ENCODE measurements at regions not wholly inside any gene's neighbourhood (a gene's known extent, or its start where the extent isn't known, plus 50 kb on each side); places are given as distances from the start of the nearest gene placed in this dataset.

GRCh38 chr14:48527832-48528231, 852.4 kb upstream of the MDGA2 start:
- no peak for ATAC-seq
- TF ChIP-seq GLIS3 (CRISPR knock-in tag; IDR thresholded peaks at IDR 0.05) (no peak), TCF4 (CRISPR knock-in tag; IDR thresholded peaks at IDR 0.05; ENCODE audit: borderline replicate concordance) (no peak), RARB (CRISPR knock-in tag; IDR thresholded peaks at IDR 0.05) (no peak), ZC3H10 (CRISPR knock-in tag; IDR thresholded peaks at IDR 0.05) (no peak), PPARA (CRISPR knock-in tag; IDR thresholded peaks at IDR 0.05; ENCODE audit: borderline replicate concordance) (no peak), SNAI2 (CRISPR knock-in tag; IDR thresholded peaks at IDR 0.05) (no peak)

- TF ChIP-seq ARNTL (CRISPR knock-in tag; IDR thresholded peaks at IDR 0.05; ENCODE audit: borderline replicate concordance, low read depth) (no peak), POU6F1 (CRISPR knock-in tag; IDR thresholded peaks at IDR 0.05; ENCODE audit: borderline replicate concordance, low read depth) (no peak), ZFP3 (CRISPR knock-in tag; IDR thresholded peaks at IDR 0.05) (no peak), SNAI2 (CRISPR knock-in tag; IDR thresholded peaks at IDR 0.05) (no peak), ZNF70 (CRISPR knock-in tag; IDR thresholded peaks at IDR 0.05) (no peak), CSRNP3 (CRISPR knock-in tag; IDR thresholded peaks at IDR 0.05) (no peak), ZC3H10 (CRISPR knock-in tag; IDR thresholded peaks at IDR 0.05) (no peak)
- ATAC-seq, result no peak
These were observed 850.9 kb upstream of the MDGA2 start for GRCh38 chr14:48526307-48526706.

- no peak for ATAC-seq
These were observed 829.5 kb upstream of the MDGA2 start for GRCh38 chr14:48504921-48505320.

More at GRCh38 chr14:48504921-48505320, 829.5 kb upstream of the MDGA2 start:
- TF ChIP-seq CSRNP3 (CRISPR knock-in tag; IDR thresholded peaks at IDR 0.05) (no peak), ZNF8 (CRISPR knock-in tag; IDR thresholded peaks at IDR 0.05) (no peak), ESRRG (CRISPR knock-in tag; IDR thresholded peaks at IDR 0.05) (no peak), ZFP30 (CRISPR knock-in tag; IDR thresholded peaks at IDR 0.05) (no peak), GLIS3 (CRISPR knock-in tag; IDR thresholded peaks at IDR 0.05) (no peak), TOX (CRISPR knock-in tag; IDR thresholded peaks at IDR 0.05; ENCODE audit: borderline replicate concordance) (no peak), CSDC2 (CRISPR knock-in tag; IDR thresholded peaks at IDR 0.05) (no peak), ZC3H10 (CRISPR knock-in tag; IDR thresholded peaks at IDR 0.05) (no peak), PATZ1 (CRISPR knock-in tag; IDR thresholded peaks at IDR 0.05; ENCODE audit: borderline replicate concordance) (no peak), ISL1 (CRISPR knock-in tag; IDR thresholded peaks at IDR 0.05) (no peak), TCF4 (CRISPR knock-in tag; IDR thresholded peaks at IDR 0.05; ENCODE audit: borderline replicate concordance) (no peak), RARB (CRISPR knock-in tag; IDR thresholded peaks at IDR 0.05) (no peak), ZFP3 (CRISPR knock-in tag; IDR thresholded peaks at IDR 0.05) (no peak), OSR1 (CRISPR knock-in tag; IDR thresholded peaks at IDR 0.05) (no peak), BACH2 (CRISPR knock-in tag; IDR thresholded peaks at IDR 0.05; ENCODE audit: borderline replicate concordance) (no peak), TSHZ2 (CRISPR knock-in tag; IDR thresholded peaks at IDR 0.05) (no peak)

All from SK-N-SH treated with all-trans-retinoic acid at 6 μM for 48 hours (cell line).